Adrenal gland (tissue), 9 donors: ENCODE measurements at regions not wholly inside any gene's neighbourhood (a gene's known extent, or its start where the extent isn't known, plus 50 kb on each side); places are given as distances from the start of the nearest gene placed in this dataset.

Experiments used
- DNase-seq, 7 donors: peaks; one replicate each; pipeline ENCODE4 v3.0.0-alpha.2; 2019 to 2020
- H3K27ac ChIP-seq, 5 donors: fragments of 200-600 bp; sonication (generic) in 4 of 5; 1 replicate in 3 of 5; 2 replicates in 2 of 5; pipeline versions ENCODE4 v1.5.1 to v1.8.0; 2016 to 2020; ENCODE audit warnings: mild to moderate bottlenecking in 1 of 5
- H3K27me3 ChIP-seq: fragments of 200-600 bp; 2 replicates; pipeline ENCODE4 v1.8.0; 2021
- H3K36me3 ChIP-seq, 2 donors: fragments of 200-600 bp; replicated peaks in 1 of 2; 1 replicate in 1 of 2; 2 replicates in 1 of 2; pipeline versions ENCODE4 v1.5.1 to v1.8.0; 2018 to 2022
- H3K4me1 ChIP-seq, 2 donors: fragments of 200-600 bp; replicated peaks in 1 of 2; 1 replicate in 1 of 2; 2 replicates in 1 of 2; pipeline versions ENCODE4 v1.5.1 to v1.8.0; 2018 to 2021
- H3K4me3 ChIP-seq, 4 donors: fragments of 200-600 bp; sonication (generic) in 3 of 4; one replicate each; pipeline ENCODE4 v1.5.1; 2016 to 2018
- H3K9me3 ChIP-seq, 3 donors: fragments of 200-600 bp; sonication (generic) in 1 of 3; replicated peaks in 1 of 3; 1 replicate in 2 of 3; 2 replicates in 1 of 3; pipeline versions ENCODE4 v1.5.1 to v1.8.0; 2016 to 2021
- POLR2A ChIP-seq, 2 donors: fragments of 450-650 bp; IDR thresholded peaks; one replicate each; pipeline ENCODE4 v1.6.1; 2017; ENCODE audit warnings: antibody characterized with exemption in 2 of 2, mild to moderate bottlenecking in 2 of 2, moderate library complexity in 1 of 2
- WGBS, 4 donors: extraction: QIAGEN DNeasy Blood & Tissue Kit in 2 of 4; methylation state at CpG; one replicate each; pipeline versions ENCODE4 v1.1.5 to v1.1.7; 2013 to 2017; 5-methylcytosine and 5-hydroxymethylcytosine counted together
- intact Hi-C, 2 donors: fragments of 100-400 bp; cut with DNase I; formaldehyde crosslinking; loops; one replicate each; pipeline versions ENCODE4 v1.14.1 to v1.15.0; 2022 to 2023
- TF ChIP-seq, protein P1 (sequence below), 6 experiments: fragments of 450-650 bp in 4 of 6; fragments of 200-600 bp in 2 of 6; sonication (generic) in 1 of 6; IDR thresholded peaks; 1 replicate in 5 of 6; 2 replicates in 1 of 6; pipeline versions ENCODE4 v1.5.1 to v1.8.0; 2016 to 2021; ENCODE audit warnings: antibody characterized with exemption in 6 of 6, mild to moderate bottlenecking in 2 of 6, moderate library complexity in 1 of 6
- donor health status: healthy with polysubstance abuse.
- donor health status: Bipolar disorder and iron deficiency.
- donor health status: DM: yes; HTN: yes; CAD: no.
- donor health status: DM: no; HTN: no; CAD: no.
- donor health status: DM: no; HTN: no; CAD: no.

- Histone ChIP-seq H3K27ac (no peak overlapping the region), H3K36me3 (no peaks in the 10 kb centered on the region), H3K4me1 (no peaks in the 10 kb centered on the region), H3K4me3 (no peak overlapping the region), H3K27me3 (no peaks in the 10 kb centered on the region), H3K9me3 (no peaks in the 10 kb centered on the region)
- intact Hi-C loops = no loop called here
- DNase-seq = no peak
- no peak for TF ChIP-seq POLR2A (IDR thresholded peaks at IDR 0.05)
- TF ChIP-seq, protein P1, sequence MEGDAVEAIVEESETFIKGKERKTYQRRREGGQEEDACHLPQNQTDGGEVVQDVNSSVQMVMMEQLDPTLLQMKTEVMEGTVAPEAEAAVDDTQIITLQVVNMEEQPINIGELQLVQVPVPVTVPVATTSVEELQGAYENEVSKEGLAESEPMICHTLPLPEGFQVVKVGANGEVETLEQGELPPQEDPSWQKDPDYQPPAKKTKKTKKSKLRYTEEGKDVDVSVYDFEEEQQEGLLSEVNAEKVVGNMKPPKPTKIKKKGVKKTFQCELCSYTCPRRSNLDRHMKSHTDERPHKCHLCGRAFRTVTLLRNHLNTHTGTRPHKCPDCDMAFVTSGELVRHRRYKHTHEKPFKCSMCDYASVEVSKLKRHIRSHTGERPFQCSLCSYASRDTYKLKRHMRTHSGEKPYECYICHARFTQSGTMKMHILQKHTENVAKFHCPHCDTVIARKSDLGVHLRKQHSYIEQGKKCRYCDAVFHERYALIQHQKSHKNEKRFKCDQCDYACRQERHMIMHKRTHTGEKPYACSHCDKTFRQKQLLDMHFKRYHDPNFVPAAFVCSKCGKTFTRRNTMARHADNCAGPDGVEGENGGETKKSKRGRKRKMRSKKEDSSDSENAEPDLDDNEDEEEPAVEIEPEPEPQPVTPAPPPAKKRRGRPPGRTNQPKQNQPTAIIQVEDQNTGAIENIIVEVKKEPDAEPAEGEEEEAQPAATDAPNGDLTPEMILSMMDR (IDR thresholded peaks at IDR 0.05) = no peak
These were observed 160.1 kb downstream of the TBX15 start for GRCh38 chr1:118828038-118828437.

GRCh38 chr1:118827636-118828035 lies 160.5 kb downstream of the TBX15 start:
- H3K36me3 ChIP-seq = no peaks in the 10 kb centered on the region
- TF ChIP-seq, protein P1 (IDR thresholded peaks at IDR 0.05) = no peak
- no peak for TF ChIP-seq POLR2A (IDR thresholded peaks at IDR 0.05)
- H3K27me3 ChIP-seq = no peaks in the 10 kb centered on the region
- H3K4me3 ChIP-seq = no peak overlapping the region
- no peak overlapping the region for H3K27ac ChIP-seq
- 54 to 58% (median 56%) methylated on average over 1 of the region's 1 CpG for WGBS, 4 donors
- no peaks in the 10 kb centered on the region for H3K9me3 ChIP-seq
- no peak for DNase-seq
- no peaks in the 10 kb centered on the region for H3K4me1 ChIP-seq
- intact Hi-C loops = no loop called here

DNA sequence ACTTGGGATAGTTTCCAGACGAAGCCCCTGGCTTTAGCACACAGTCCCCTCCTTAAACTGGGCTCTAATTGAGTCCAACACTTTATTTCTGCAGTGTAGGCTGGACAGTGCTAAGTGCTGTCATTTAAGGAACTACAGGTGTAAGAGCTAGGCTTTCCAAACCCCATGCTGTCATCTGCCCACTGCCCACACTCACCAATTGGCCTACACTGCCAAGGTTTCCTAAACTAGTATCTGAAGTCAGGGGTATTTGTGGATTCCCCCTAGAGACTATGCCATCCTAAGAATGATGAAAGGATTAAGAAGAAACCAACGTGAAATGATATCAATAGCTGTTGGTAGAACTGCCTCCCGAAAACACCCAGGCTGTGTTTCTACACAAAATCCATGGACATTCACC lies 160.9 kb downstream of the TBX15 start:
- H3K4me3 ChIP-seq = no peak overlapping the region
- intact Hi-C loops = no loop called here
- H3K9me3 ChIP-seq = no peaks in the 10 kb centered on the region
- H3K27me3 ChIP-seq = no peaks in the 10 kb centered on the region
- no peaks in the 10 kb centered on the region for H3K4me1 ChIP-seq
- TF ChIP-seq, protein P1 (IDR thresholded peaks at IDR 0.05) = no peak
- no peak for TF ChIP-seq POLR2A (IDR thresholded peaks at IDR 0.05)
- H3K27ac ChIP-seq = no peak overlapping the region
- no peaks in the 10 kb centered on the region for H3K36me3 ChIP-seq
- WGBS, 4 donors = 58 to 66% (median 61%) methylated on average over 3 of the region's 3 CpGs
- DNase-seq = no peak

GRCh38 chr1:118826669-118827068 lies 161.5 kb downstream of the TBX15 start:
- no peak for TF ChIP-seq POLR2A (IDR thresholded peaks at IDR 0.05)
- TF ChIP-seq, protein P1 (IDR thresholded peaks at IDR 0.05) = no peak
- Histone ChIP-seq H3K4me3 (no peak overlapping the region), H3K27ac (no peak overlapping the region), H3K9me3 (no peaks in the 10 kb centered on the region), H3K36me3 (no peaks in the 10 kb centered on the region), H3K27me3 (no peaks in the 10 kb centered on the region), H3K4me1 (no peaks in the 10 kb centered on the region)
- intact Hi-C loops = no loop called here
- DNase-seq = no peak
- 64 to 73% (median 66%) methylated on average over 3 of the region's 3 CpGs for WGBS, 4 donors
